GM06990 (cell line): ENCODE measurements at regions not wholly inside any gene's neighbourhood (a gene's known extent, or its start where the extent isn't known, plus 50 kb on each side); places are given as distances from the start of the nearest gene placed in this dataset.
"Not testable (repeated sequence)": the region's sequence is repeated elsewhere in the genome, so short reads cannot be mapped to it uniquely, and the experiment has no call there.

Experiments used
- DNase-seq: peaks from one replicate; pipeline ENCODE4 v3.0.0-alpha.2; 2011; ENCODE audit not compliant: insufficient read length; ENCODE audit errors: extremely low read depth
- H3K27me3 ChIP-seq: replicated peaks from 2 replicates; pipeline ENCODE4 v1.6.0; 2011; ENCODE audit warnings: low read length; ENCODE audit not compliant: control insufficient read depth, insufficient read depth
- H3K36me3 ChIP-seq: 2 replicates; pipeline ENCODE4 v1.5.1; 2011; ENCODE audit warnings: low read length; ENCODE audit not compliant: control insufficient read depth, insufficient read depth
- H3K4me3 ChIP-seq: replicated peaks from 2 replicates; pipeline ENCODE4 v1.5.1; 2011; ENCODE audit warnings: low read depth, mild to moderate bottlenecking, control low read depth, low read length
- TF ChIP-seq, protein P1 (sequence below): IDR thresholded peaks from 2 replicates; pipeline ENCODE4 v1.5.1; 2011; ENCODE audit warnings: low read length, control low read depth, mild to moderate bottlenecking, inconsistent platforms; ENCODE audit not compliant: insufficient read depth, poor library complexity, severe bottlenecking

DNA sequence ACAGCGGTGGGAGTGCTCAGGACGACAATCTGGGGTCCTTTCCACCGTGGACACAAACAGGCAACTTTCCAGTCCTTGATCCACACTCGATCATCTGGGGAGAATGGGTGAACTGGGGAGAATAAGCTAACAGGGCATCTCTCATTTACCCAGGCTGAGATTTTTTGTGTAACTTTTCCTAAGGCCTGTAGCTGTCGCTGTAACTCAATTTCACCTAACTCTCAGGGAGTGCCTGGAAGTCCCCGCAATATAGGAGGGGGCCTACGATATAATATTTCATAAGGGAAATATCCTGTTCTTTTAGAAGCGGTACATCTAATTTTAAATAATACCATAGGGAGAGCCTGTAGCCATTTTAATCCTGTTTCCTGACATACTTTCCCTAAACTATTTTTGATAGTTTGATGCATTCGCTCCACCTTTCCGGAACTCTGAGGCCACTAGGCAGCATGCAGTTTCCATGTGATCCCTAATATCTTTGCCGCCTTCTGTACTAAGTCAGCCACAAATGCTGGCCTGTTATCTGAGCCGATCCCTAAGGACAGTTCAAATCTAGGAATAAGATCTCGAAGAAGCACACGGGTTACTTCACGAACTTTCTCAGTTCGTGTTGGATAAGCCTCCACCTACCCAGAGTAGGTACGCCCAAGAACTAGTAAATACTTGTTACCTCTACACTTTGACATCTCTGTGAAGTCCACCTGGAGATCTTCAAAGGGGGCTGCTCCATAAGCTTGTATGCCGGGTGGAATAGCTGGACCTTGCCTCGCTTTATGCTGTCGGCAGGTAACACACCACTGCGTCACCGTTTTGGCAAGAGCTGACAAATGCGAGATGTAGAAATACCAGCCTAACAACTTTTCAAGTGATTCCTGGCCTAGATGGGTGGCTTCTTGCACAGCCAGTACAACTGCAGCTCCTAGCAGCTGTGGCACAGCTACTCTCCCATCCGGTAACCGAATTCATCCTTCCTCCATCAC is 155.7 kb downstream of the UNC93B1 start:
- not testable (repeated sequence) for DNase-seq, H3K27me3 ChIP-seq, H3K4me3 ChIP-seq, H3K36me3 ChIP-seq
- TF ChIP-seq, protein P1, sequence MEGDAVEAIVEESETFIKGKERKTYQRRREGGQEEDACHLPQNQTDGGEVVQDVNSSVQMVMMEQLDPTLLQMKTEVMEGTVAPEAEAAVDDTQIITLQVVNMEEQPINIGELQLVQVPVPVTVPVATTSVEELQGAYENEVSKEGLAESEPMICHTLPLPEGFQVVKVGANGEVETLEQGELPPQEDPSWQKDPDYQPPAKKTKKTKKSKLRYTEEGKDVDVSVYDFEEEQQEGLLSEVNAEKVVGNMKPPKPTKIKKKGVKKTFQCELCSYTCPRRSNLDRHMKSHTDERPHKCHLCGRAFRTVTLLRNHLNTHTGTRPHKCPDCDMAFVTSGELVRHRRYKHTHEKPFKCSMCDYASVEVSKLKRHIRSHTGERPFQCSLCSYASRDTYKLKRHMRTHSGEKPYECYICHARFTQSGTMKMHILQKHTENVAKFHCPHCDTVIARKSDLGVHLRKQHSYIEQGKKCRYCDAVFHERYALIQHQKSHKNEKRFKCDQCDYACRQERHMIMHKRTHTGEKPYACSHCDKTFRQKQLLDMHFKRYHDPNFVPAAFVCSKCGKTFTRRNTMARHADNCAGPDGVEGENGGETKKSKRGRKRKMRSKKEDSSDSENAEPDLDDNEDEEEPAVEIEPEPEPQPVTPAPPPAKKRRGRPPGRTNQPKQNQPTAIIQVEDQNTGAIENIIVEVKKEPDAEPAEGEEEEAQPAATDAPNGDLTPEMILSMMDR = peak; percentile 42

DNA sequence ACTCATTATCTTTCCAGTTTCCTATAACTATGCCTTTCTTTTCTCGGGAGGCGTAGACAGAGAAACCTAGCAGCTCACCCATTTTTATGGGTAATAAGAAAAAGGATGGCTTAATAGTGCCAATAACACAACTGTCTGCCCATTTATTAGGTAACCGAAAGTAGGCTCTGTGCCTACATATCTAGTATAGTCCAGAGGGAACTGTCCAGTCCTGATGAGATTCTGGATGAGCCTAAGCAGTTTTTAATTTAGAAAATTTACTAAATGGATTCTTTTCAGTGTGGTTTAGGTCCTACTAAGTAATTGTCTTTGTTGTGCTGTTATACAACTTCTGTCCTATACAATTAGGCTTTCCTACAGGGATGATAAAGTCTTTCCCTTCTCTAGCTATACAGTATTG is 157.6 kb downstream of the UNC93B1 start:
- H3K27me3 ChIP-seq, H3K36me3 ChIP-seq, H3K4me3 ChIP-seq, DNase-seq: not testable (repeated sequence)

DNA sequence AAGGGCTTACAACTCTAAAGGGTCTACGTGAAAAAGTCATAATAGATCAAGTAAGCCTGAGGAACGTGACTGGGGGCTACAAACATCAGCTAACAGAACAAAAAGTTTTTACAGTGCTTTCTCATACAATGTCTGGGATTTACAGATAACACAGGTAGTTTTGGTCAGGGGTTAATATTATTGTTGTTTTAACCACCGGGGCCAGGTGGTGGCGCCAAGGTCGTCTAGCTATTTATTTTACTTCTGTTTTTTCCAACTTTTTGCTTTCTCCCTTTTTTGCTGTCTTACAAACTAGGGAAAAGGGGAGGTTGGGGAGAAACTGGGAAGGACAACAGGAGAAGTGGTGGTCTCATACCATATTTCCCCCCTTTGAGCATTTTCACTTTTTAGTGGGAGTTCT is 158.6 kb downstream of the UNC93B1 start:
- H3K36me3 ChIP-seq, H3K27me3 ChIP-seq, DNase-seq, H3K4me3 ChIP-seq: not testable (repeated sequence)

DNA sequence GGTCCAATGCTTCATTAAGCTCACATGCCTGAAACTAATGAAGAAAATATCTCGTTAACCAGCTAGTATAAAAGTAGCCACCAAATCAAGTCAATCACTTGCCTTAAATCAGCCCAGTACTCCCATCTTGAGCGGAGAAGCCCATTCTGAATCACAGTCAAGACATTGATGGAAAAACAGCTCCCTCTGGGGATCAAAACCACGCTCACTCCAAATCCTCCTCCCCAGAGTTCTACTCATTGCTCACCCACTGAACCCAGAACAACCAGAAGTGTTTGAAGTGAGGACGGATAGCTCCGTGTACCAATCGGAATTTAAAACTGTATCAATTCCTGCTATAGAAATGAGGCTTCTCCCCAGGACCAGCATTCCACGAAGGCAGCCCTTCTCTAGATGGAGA is 163.3 kb downstream of the UNC93B1 start:
- DNase-seq, H3K4me3 ChIP-seq, H3K27me3 ChIP-seq, H3K36me3 ChIP-seq: not testable (repeated sequence)

DNA sequence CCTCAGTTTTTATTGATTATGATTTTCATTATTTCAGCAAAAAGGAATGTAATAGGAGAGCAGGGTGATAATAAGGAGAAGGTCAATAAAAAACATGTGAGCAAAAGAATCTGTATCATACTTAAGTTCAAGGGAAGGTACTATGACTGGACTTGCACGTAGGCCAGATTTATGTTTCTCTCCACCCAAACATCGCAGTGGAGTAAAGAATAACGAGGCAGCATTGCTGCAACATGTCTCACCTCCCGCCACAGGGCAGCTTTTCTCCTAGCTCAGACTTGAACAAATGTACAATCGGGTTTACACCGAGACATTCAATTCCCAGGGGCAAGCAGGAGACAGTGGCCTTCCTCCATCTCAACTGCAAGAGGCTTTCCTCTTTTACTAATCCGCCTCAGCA is 155.7 kb upstream of the ALDH3B2 start:
- not testable (repeated sequence) for H3K27me3 ChIP-seq, H3K36me3 ChIP-seq, H3K4me3 ChIP-seq, DNase-seq

DNA sequence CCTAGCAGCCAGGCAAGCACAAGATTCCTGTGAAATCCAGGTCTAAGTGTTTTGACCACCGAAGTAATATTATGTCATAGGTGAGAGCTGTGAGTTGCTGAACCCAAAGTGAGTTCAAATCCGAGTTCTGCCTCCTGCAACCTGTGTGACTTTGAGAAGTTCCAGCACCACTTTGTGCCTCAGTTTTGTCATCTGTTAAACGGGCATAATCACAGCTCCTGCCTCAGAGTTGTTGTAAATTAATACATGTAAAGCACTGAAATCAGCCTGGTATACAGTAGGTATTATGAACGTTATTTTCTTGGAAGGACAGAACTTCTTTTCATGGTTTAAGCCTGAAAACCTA is 152.5 kb upstream of the ALDH3B2 start:
- not testable (repeated sequence) for DNase-seq, H3K36me3 ChIP-seq, H3K4me3 ChIP-seq, H3K27me3 ChIP-seq

DNA sequence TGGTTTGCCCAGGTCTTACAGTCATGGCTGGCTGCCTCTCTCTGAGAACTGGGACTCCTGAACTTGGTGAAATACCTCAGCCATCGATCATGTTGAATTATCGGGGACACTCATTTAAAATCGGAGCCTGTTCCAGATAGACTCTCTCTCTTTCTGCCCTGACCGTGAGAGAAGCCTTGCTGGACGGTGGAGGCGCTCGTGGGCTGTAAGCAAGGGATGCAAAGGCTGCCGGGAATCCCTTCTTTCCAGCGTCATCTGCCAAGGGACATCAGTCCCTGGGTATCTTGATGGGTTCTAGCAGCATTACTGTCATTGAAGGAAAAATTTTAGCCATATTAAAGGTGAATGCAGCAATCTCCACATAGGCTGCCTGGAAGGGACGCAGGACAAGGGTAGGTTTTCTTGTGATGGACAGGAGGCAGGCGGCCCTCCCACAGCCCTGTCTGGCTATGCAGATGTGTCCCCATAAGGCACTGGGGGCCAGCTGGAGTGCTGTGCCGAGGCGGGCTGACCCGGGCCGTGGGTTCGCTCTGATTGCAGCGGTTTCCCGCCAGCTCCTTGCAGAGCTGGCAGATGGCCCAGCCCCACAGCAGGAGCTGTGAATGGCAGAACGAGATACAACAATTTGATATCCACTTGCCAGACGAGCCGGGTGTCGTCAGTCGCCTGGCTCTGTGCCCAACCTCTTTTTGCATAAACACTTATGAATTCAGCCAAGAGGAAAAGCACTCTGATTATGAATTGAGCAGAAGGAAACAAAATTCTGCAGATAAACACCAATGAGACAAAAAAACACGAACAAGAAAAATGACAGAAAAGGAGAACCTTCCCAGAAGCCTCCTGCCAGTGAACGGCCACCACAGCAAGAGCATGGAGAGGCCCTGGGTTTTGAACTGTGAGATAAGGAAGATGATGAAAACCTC is 151.9 kb upstream of the ALDH3B2 start:
- DNase-seq, H3K4me3 ChIP-seq: not testable (repeated sequence)

DNA sequence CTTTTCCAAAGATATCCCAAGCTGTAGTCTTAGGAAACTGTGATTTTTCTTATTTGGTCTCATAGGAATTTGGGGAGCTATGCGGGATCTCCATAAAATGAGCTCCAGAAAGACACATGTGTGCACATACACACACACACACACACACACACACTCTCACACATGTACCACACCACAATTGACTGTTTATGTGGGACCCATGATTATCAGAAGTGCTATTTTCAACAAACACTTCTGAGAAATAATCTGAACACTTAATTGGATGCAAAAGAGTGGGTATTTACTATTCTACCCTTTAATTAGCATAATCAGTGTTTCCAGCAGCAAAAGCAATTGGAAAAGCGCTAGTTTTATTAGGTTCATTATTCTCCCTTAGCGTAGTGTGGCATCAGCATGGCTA is 150.4 kb upstream of the ALDH3B2 start:
- not testable (repeated sequence) for H3K4me3 ChIP-seq, DNase-seq, H3K27me3 ChIP-seq, H3K36me3 ChIP-seq

More for the DNA sequence above, 151.9 kb upstream of the ALDH3B2 start:
- not testable (repeated sequence) for H3K36me3 ChIP-seq, H3K27me3 ChIP-seq

DNA sequence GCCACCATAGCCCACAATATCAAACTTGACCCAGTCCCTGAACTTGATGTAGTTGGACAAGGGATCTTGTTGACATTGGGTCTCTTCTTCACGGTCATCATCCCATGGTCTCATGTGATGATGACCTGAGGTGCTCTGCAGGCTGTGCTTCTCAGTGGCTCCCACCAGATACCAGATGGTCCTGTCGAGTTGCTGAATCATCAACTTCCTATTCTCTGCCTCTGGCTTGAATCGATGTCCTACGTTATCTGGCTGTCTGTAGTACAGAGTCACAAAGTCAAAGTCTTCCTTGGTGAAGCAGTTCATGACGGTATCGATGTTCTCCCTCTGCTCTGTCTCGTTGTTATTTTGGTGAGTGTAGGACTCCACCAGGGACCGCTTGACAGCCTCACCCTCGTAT is 145.7 kb upstream of the ALDH3B2 start:
- TF ChIP-seq, protein P1 = no peak
- no peak for DNase-seq
- H3K4me3 ChIP-seq = no peak overlapping the region
- H3K27me3 ChIP-seq = no peaks in the 10 kb centered on the region
- H3K36me3 ChIP-seq = no peaks in the 10 kb centered on the region

DNA sequence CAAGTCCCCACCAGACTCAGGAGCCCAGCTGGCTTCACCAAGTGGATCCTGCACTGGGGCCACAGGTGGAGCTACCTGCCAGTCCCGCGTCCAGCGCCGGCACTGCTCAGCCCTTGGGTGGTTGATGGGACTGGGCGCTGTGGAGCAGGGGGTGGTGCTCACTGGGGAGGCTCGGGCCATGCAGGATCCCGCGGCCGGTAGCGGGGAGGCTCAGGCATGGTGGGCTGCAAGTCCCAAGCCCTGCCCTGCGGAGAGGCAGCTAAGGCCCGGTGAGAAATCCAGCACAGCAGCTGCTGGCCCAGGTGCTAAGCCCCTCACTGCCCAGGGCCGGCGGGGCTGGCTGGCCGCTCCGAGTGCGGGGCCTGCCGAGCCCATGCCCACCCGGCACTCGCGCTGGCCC is 143.1 kb upstream of the ALDH3B2 start:
- not testable (repeated sequence) for H3K4me3 ChIP-seq, DNase-seq, H3K36me3 ChIP-seq, H3K27me3 ChIP-seq

DNA sequence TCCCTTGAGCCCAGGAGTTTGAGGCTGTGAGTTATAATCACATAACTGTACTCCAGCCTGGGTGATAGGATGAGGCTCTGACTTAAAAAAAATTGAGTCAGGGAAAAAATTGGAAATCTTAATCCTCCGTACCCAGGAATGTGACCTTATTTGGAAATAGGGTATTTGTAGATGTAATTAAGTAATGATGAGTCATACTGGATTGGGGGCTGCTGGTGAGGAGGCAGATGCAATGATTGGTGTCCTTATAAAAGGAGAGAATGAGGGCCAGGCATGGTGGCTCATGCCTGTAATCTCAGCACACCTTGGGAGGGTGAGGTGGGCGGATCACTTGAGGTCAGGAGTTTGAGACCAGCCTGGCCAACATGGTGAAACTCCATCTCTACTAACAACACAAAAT is 134.9 kb upstream of the ALDH3B2 start:
- H3K4me3 ChIP-seq, H3K27me3 ChIP-seq, H3K36me3 ChIP-seq, DNase-seq: not testable (repeated sequence)

DNA sequence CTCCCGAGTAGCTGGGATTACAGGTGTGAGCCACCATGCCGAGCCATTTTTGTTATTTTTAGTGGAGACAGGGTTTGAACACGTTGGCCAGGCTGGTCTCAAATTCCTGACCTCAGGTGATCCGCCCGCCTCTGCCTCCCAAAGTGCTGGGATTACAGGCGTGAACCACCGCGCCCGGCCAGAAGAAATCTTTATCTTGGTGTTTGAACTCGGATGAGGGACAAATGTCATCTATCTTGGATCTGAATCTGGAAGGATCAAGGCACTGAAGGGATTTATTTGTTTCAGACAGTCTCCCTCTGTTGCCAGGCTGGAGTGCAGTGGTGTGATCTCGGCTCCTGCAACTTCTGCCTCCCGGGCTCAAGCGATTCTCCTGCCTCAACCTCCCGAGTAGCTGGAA is 133.5 kb upstream of the ALDH3B2 start:
- H3K27me3 ChIP-seq, DNase-seq, H3K36me3 ChIP-seq, H3K4me3 ChIP-seq: not testable (repeated sequence)
